ENCODE measurements at regions not wholly inside any gene's neighbourhood (a gene's known extent, or its start where the extent isn't known, plus 50 kb on each side); places are given as distances from the start of the nearest gene placed in this dataset.

DNA sequence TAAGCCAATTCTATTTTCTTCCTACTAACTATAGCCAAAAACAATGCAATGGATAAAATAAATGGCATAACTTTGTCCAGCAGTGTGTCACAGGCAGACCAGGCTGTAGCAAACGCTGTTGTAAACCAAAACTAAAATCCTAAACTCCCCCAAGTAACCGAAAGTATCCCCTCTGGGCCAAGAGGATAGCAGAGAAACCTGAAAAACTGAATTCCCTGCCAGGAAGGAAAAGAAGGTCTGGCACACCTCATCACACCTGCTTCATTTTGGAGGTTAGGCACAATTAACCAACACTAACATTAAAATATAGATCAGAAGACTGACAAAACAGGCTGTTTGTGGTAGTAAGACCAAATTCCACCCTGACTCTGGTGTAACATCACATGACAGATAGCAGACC lies 356.8 kb upstream of the C1orf87 start:
- DNase-seq (ENCODE audit: low spot score): no peak

GRCh38 chr1:60428127-60428526 lies 354.6 kb upstream of the C1orf87 start:
- no peak for DNase-seq (ENCODE audit: low spot score)

GRCh38 chr1:60427701-60428100 lies 354.1 kb upstream of the C1orf87 start:
- DNase-seq (ENCODE audit: low spot score): no peak

- DNase-seq (ENCODE audit: low spot score): no peak
Observed at GRCh38 chr1:60427194-60427593, 353.6 kb upstream of the C1orf87 start.

DNA sequence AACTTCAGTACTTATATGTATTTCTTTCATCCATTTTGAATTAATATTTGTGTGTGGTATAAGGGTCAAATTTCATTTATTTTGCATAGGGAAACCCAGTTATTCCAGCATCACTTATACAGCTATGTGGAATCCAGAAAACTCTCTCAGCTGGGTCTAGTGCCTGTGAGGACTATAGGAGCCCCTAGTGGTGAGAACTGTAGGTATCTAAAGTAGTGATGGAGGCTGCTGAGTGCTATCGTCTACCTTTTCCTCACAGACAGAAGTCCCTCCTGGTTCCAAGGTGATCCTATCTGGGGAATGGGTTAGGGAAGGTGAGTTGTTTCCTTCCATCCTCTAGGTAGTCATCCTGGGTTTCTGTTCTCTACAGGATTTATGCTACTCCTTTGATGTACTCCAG lies 352.0 kb upstream of the C1orf87 start:
- no peak for DNase-seq (ENCODE audit: low spot score)

DNA sequence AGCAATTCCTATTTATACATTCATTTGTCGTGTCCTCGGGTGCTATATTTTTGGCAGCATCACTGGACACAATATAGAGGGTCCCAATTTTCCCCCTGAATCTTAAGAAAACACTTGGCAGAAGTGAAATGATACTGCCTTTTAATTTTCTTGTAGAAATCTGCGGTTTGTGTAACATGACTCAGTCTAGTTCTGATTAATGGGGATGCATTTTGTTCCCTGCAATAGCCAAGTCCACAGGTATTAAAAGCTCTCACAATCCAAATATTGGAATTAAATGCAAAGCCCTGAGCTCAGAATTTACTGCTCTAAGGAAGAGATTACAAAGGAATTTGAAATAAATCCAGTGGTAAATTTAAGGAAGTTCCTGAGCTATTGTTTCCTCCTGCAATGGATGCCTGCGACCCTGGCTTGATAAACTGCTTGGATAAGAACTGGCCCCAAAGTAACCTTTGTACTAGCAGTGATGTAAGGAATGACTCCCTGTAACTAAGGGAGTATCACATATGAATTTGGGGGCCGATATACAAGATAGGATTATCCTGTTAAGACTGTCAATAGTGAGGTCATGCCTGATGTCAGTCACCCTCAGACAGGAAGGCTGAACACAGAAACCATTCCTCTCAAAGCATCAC lies 349.7 kb upstream of the C1orf87 start:
- DNase-seq (ENCODE audit: low spot score): no peak

DNA sequence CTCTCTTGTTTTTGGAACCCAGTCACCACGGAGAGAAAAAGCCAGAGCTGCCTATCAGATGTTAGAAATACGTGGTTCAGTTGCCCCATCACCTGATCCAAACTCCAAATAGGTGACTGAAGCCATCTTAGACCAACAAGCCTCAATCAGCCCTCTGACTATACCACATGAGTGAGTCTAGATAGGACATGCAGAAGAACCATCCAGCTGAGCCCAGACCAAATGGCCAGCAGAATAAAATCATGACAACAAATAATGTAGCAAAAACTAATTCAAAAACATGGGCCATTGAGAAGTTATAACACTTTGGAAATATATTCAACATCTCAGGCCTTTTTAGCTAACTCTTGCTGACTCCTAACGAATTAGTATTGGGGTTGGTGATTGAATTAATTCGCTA lies 348.4 kb upstream of the C1orf87 start:
- DNase-seq (ENCODE audit: low spot score): no peak

- no peak for DNase-seq (ENCODE audit: low spot score)
Observed at GRCh38 chr1:60419023-60419422, 345.5 kb upstream of the C1orf87 start.

DNA sequence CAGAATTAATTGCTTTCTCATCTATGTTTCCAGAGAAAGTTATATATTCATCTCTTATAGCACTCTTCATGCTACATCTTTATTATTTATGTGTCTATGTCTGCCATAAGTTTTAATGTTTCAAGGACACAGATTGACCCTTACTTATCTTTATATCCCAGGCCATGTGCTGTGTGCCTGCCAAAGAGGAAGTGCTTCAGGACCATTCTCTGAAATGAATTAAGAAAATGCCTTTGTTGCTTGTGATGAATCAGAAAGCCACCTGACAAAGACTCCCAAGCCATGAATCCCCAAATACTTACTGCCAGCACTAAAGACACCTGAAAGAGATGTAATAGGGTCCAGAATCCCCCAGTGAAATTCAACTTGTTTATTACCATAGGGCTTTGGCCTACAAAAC lies 342.1 kb upstream of the C1orf87 start:
- DNase-seq (ENCODE audit: low spot score): no peak

GRCh38 chr1:60413091-60413490 lies 339.5 kb upstream of the C1orf87 start:
- no peak for DNase-seq (ENCODE audit: low spot score)

DNA sequence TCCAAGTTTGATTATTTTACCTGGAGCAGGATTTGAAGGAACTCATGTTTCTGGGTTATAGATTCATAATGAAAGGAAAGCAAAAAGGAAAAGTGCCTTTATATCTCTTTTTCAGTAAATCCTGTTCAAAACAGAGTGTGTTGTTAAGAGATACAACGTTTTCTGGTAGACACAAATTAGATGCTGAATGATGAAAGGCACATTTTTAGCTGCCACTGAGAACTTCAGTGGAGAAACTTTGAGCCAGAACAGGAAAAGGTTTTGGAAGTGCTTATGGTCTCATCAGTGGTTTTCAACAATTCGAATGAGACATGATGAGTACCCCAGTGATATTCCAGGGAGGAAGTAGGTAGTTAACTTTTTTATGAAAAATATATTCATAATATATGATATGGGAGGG lies 338.0 kb upstream of the C1orf87 start:
- DNase-seq (ENCODE audit: low spot score): no peak

GRCh38 chr1:60402816-60403215 lies 329.2 kb upstream of the C1orf87 start:
- no peak for DNase-seq (ENCODE audit: low spot score)

DNA sequence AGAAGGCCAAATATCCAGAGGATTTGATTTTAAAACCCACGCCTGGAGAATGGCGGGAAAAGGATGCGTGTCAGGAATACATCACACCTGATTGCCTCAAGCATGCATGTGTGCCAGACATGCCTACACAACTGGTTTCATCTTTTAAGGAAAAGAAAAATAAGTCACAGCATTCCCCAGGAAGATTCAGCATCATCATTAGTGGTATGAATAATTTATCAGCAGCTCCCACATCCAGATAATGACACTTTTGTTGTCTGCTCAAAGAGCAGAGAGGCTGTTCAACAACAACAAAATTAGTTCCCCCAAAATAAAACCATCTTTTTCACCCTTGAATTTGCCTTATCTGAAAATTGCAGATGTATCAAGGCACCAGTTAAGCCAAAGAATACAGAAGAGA lies 328.6 kb upstream of the C1orf87 start:
- no peak for DNase-seq (ENCODE audit: low spot score)

DNA sequence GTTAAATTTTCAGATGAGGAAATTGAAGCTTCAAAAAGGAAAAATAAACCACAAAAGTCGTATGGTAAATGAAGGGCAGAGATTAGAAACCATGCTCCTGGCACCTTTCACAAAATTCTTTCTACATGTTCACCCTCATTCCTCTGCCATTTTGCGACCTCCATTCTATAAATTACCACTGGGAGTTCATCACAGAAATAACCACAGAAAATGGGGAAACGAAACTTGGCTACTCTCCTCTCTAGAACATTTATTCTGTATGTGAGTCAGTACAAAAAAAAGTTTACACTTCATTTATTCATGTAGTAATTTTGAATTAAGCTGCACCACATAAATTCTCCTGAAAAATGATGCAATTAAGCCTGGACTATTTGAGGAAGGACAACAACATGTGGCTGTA lies 320.9 kb upstream of the C1orf87 start:
- DNase-seq (ENCODE audit: low spot score): no peak

DNA sequence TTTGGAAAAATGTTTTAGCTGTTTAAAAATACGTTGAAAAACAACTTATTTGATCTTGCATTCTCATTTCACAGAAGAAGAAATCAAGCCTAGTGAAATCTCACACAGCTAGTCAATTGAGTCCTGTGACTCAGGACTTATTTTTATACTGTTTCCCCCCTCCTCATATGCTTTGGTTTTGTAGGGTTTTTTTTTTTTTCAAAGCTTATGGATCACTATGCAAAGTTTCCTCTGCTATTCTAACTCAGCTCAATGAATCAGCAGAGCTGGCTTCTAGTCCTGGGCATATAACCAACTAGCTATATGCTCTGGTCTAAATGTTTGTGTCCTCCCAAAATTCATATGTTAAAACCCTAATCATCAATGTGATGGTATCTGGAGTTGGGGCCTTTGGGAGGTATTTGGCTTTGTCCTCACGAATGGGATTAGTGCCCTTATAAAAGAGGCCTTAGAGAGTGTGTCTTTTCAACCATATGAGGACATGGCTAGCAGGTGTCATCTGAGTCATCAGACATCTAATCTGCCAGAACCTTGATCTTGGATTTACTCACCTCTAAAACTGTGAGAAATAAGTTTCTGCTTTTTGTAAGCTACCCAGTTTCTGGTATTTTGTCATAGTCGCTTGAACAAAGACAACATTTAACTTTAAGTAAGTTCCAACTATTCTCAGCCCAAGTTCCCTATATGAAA lies 317.2 kb upstream of the C1orf87 start:
- no peak for DNase-seq (ENCODE audit: low spot score)

- no peak for DNase-seq (ENCODE audit: low spot score)
Observed at GRCh38 chr1:60388092-60388987, 314.8 kb upstream of the C1orf87 start.

DNA sequence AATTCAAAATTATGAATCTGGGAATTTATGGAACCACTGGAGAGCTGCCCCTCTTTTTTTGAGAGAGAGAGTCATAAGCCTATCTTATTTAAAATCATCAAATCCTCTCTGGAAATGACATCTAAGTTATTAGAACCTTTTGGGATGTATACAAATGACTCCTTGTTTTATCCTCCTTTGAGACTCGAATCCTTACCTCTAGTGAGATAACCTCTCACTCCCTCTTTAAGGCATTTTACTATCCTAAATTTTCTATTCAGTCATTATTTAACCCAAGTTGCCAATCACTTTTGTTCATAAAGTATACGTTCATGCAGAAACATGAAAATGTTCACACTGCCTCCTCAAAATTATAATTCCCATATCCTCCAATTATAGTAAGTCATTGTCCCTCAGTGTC lies 313.6 kb upstream of the C1orf87 start:
- no peak for DNase-seq (ENCODE audit: low spot score)

DNA sequence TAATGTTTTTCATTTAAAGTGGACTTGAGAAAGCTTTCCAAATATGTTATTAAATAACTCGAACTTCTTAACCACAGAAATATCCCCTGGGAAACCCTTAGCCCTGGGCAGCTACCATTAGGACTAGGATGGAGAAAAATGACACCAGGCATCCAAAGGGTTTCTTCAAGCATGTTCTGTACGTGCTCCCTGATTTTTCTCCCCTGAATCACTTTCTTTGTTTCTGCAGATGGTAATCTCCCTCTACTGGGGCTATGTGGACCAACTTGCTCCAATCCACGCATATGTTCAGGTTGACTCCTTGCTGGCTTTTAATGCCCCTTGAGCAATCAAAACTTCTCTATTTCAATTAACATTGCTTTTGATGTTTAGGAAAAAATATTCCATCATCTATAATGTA lies 312.7 kb upstream of the C1orf87 start:
- DNase-seq (ENCODE audit: low spot score): no peak

DNA sequence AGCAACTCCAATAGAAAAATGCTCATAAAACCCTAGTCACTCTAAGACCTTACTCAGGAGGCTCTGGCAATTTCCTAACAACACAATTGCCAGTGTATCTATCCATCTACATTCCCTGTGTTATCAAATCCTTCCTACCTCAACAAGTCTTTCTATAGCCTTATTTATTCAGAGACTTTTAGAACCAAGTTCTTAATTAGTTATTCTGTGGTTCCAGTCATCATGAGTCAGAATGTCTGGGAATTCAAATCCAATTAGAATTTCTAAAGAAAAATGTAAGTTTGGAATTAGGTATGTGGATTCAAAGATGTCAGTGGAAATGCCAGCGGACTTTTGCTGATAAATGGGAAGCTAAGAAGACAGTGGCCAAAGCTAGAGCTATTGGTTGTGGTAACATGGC lies 302.6 kb upstream of the C1orf87 start:
- no peak for DNase-seq (ENCODE audit: low spot score)

DNA sequence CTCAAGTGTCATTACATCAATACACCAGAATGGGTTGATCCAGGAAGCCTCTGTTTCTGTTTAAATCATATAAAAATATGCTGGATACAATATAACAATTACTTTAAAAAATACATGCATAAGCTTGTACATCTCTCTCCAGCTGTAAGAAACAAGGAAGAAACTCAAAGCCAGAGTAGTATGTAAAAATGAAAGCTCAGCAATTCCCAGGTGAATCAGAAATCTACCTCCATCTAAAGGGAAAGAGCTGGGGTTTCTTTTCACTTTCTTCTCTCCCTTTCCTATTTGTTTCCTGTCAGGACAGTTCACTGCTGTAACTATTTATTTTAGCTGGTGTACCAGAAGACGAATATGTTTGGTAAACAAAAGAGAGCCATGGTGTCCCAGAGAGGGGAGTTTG lies 301.0 kb upstream of the C1orf87 start:
- no peak for DNase-seq (ENCODE audit: low spot score)

DNA sequence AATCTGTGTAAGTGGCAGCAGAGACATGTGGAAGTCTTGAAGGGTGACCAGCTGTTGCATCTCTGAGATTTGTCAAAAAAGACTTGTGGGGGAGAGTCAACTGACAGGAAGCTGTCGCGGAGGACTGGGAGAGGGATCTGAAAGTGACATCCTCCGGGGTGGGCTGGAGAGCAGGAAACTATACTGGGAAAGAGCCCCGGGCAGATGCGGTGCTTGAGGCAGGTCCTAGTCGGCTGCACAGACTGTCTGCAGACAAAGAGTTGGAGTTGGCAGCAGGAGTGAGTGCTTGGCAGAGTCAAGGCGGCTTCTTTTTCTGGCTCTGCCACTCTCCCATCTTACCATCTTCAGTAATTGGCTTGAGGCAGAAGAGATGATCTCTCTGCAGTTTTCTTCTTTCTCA lies 294.0 kb upstream of the C1orf87 start:
- DNase-seq (ENCODE audit: low spot score): no peak

- DNase-seq (ENCODE audit: low spot score): no peak
Observed at GRCh38 chr1:60359431-60359830, 285.9 kb upstream of the C1orf87 start.

- no peak for DNase-seq (ENCODE audit: low spot score)
Observed at GRCh38 chr1:60350531-60350930, 277.0 kb upstream of the C1orf87 start.

Measured in HuH-7.5 (cell line).